H9 (cell line): ENCODE measurements at regions not wholly inside any gene's neighbourhood (a gene's known extent, or its start where the extent isn't known, plus 50 kb on each side); places are given as distances from the start of the nearest gene placed in this dataset.

Experiments
- DNase-seq: peaks from one replicate; pipeline ENCODE4 v3.0.0-alpha.2; 2017
- H2AFZ ChIP-seq: one replicate; pipeline ENCODE4 v1.6.1; 2013; ENCODE audit warnings: mild to moderate bottlenecking, low read length, control low read depth, moderate library complexity
- H2AK5ac ChIP-seq: 2 replicates; pipeline ENCODE4 v1.6.1; 2013; ENCODE audit warnings: low read length, control low read depth, mixed read lengths; ENCODE audit not compliant: insufficient read length
- H2BK120ac ChIP-seq: one replicate; pipeline ENCODE4 v1.6.1; 2013; ENCODE audit warnings: low read depth, mild to moderate bottlenecking, low read length, control low read depth, inconsistent platforms; ENCODE audit not compliant: poor library complexity, severe bottlenecking
- H2BK12ac ChIP-seq: 2 replicates; pipeline ENCODE4 v1.6.1; 2013; ENCODE audit warnings: low read length, control low read depth, mixed read lengths, low read depth; ENCODE audit not compliant: insufficient read length
- H2BK15ac ChIP-seq: 2 replicates; pipeline ENCODE4 v1.6.1; 2013; ENCODE audit warnings: low read depth, low read length, control low read depth
- H2BK20ac ChIP-seq: one replicate; pipeline ENCODE4 v1.6.1; 2013; ENCODE audit warnings: low read depth, mild to moderate bottlenecking, low read length, control low read depth, inconsistent platforms; ENCODE audit not compliant: poor library complexity, severe bottlenecking
- H2BK5ac ChIP-seq: 2 replicates; pipeline ENCODE4 v1.6.1; 2013; ENCODE audit warnings: low read length, control low read depth, mixed read lengths; ENCODE audit not compliant: insufficient read length
- H3K14ac ChIP-seq: 2 replicates; pipeline ENCODE4 v1.6.1; 2013; ENCODE audit warnings: low read length, control low read depth; ENCODE audit not compliant: insufficient read depth
- H3K18ac ChIP-seq: 2 replicates; pipeline ENCODE4 v1.6.1; 2013; ENCODE audit warnings: low read depth, mild to moderate bottlenecking, mixed read lengths, low read length, control low read depth; ENCODE audit not compliant: insufficient read length
- H3K23ac ChIP-seq: 2 replicates; pipeline ENCODE4 v1.6.1; 2013; ENCODE audit warnings: low read length, control low read depth, mixed read lengths, low read depth; ENCODE audit not compliant: insufficient read length
- H3K23me2 ChIP-seq: 2 replicates; pipeline ENCODE4 v1.6.1; 2013; ENCODE audit warnings: low read depth, mild to moderate bottlenecking, mixed read lengths, low read length, control low read depth; ENCODE audit not compliant: insufficient read length, poor library complexity, severe bottlenecking
- H3K27ac ChIP-seq: 2 replicates; pipeline ENCODE4 v1.5.1; 2013; ENCODE audit warnings: low read length, control low read depth, mixed read lengths, low read depth; ENCODE audit not compliant: insufficient read length
- H3K27me3 ChIP-seq: 2 replicates; pipeline ENCODE4 v1.6.1; 2013; ENCODE audit warnings: low read length, control low read depth, inconsistent platforms; ENCODE audit not compliant: insufficient read depth
- H3K4ac ChIP-seq: 2 replicates; pipeline ENCODE4 v1.6.1; 2013; ENCODE audit warnings: low read depth, mild to moderate bottlenecking, control low read depth, inconsistent platforms, low read length, moderate library complexity
- H3K4me1 ChIP-seq: 2 replicates; pipeline ENCODE4 v1.6.1; 2013; ENCODE audit warnings: low read length, control low read depth, inconsistent platforms; ENCODE audit not compliant: insufficient read depth
- H3K4me2 ChIP-seq: 2 replicates; pipeline ENCODE4 v1.6.1; 2013; ENCODE audit warnings: low read length, control low read depth, mixed read lengths; ENCODE audit not compliant: insufficient read length, insufficient read depth
- H3K56ac ChIP-seq: 2 replicates; pipeline ENCODE4 v1.6.1; 2013; ENCODE audit warnings: low read depth, mild to moderate bottlenecking, mixed read lengths, low read length, control low read depth; ENCODE audit not compliant: insufficient read length
- H3K79me1 ChIP-seq: 2 replicates; pipeline ENCODE4 v1.6.1; 2013; ENCODE audit warnings: low read depth, mild to moderate bottlenecking, moderate library complexity, low read length, control low read depth, inconsistent platforms; ENCODE audit not compliant: insufficient read depth, poor library complexity, severe bottlenecking
- H3K79me2 ChIP-seq: 2 replicates; pipeline ENCODE4 v1.6.1; 2013; ENCODE audit warnings: low read length, control low read depth, inconsistent platforms; ENCODE audit not compliant: insufficient read depth
- H3K9ac ChIP-seq: 2 replicates; pipeline ENCODE4 v1.6.1; 2013; ENCODE audit warnings: low read length, control low read depth, mixed read lengths; ENCODE audit not compliant: insufficient read length; ENCODE audit errors: extremely low read depth
- H3K9me3 ChIP-seq: one replicate; pipeline ENCODE4 v1.6.1; 2013; ENCODE audit warnings: low read depth, low read length, inconsistent platforms; ENCODE audit not compliant: control insufficient read depth
- H3T11ph ChIP-seq: one replicate; pipeline ENCODE4 v1.6.1; 2013; ENCODE audit warnings: mild to moderate bottlenecking, low read length, control low read depth, inconsistent platforms
- H4K20me1 ChIP-seq: one replicate; pipeline ENCODE4 v1.6.1; 2013; ENCODE audit not compliant: control insufficient read depth, insufficient read length, insufficient read depth
- H4K5ac ChIP-seq: 2 replicates; pipeline ENCODE4 v1.6.1; 2013; ENCODE audit warnings: low read depth, mild to moderate bottlenecking, mixed read lengths, low read length, control low read depth; ENCODE audit not compliant: insufficient read length
- H4K8ac ChIP-seq: replicated peaks from 2 replicates; pipeline ENCODE4 v1.6.1; 2013; ENCODE audit warnings: low read length, control low read depth, mixed read lengths, low read depth; ENCODE audit not compliant: insufficient read length
- H4K91ac ChIP-seq: 2 replicates; pipeline ENCODE4 v1.6.1; 2013; ENCODE audit warnings: low read depth, mild to moderate bottlenecking, moderate library complexity, mixed read lengths, low read length, control low read depth; ENCODE audit not compliant: insufficient read length
- H3K27ac Mint-ChIP-seq, 3 experiments: 2 replicates in 2 of 3; 3 replicates in 1 of 3; pipeline ENCODE4 v1.8.0; 2020 to 2021; ENCODE audit warnings: mixed read lengths in 3 of 3, mild to moderate bottlenecking in 1 of 3, moderate library complexity in 1 of 3
- H3K27me3 Mint-ChIP-seq: 2 replicates; pipeline ENCODE4 v1.8.0; 2021; ENCODE audit warnings: low read depth, mild to moderate bottlenecking, moderate library complexity, mixed read lengths
- H3K36me3 Mint-ChIP-seq, 3 experiments: 2 replicates in 2 of 3; 3 replicates in 1 of 3; pipeline ENCODE4 v1.8.0; 2020 to 2021; ENCODE audit warnings: low read depth in 3 of 3, mixed read lengths in 3 of 3; ENCODE audit not compliant: insufficient read depth in 1 of 3
- H3K4me1 Mint-ChIP-seq, 2 experiments: 2 replicates each; pipeline ENCODE4 v1.8.0; 2020; ENCODE audit warnings: mixed read lengths in 2 of 2
- H3K4me3 Mint-ChIP-seq, 2 experiments: 2 replicates in 1 of 2; 3 replicates in 1 of 2; pipeline ENCODE4 v1.8.0; 2020 to 2021; ENCODE audit warnings: mild to moderate bottlenecking in 2 of 2, mixed read lengths in 2 of 2, moderate library complexity in 1 of 2
- H3K9me3 Mint-ChIP-seq, 2 experiments: 2 replicates in 1 of 2; 3 replicates in 1 of 2; pipeline ENCODE4 v1.8.0; 2020; ENCODE audit warnings: mild to moderate bottlenecking in 2 of 2, mixed read lengths in 2 of 2, moderate library complexity in 1 of 2
- WGBS: extraction: QIAGEN DNeasy Blood & Tissue Kit; methylation state at CpG from one replicate; pipeline ENCODE4 v1.1.7; 2013; ENCODE audit warnings: missing lambda C conversion rate, low lambda C conversion rate, mixed read lengths; ENCODE audit not compliant: insufficient read length; ENCODE audit errors: extremely low coverage; 5-methylcytosine and 5-hydroxymethylcytosine counted together
- TF ChIP-seq, protein P1 (sequence below): fragments of 200-600 bp; sonication (generic); conservative IDR thresholded peaks from 3 replicates; pipeline ENCODE4 v1.8.0; 2021; ENCODE audit warnings: antibody characterized with exemption, mild to moderate bottlenecking

DNA sequence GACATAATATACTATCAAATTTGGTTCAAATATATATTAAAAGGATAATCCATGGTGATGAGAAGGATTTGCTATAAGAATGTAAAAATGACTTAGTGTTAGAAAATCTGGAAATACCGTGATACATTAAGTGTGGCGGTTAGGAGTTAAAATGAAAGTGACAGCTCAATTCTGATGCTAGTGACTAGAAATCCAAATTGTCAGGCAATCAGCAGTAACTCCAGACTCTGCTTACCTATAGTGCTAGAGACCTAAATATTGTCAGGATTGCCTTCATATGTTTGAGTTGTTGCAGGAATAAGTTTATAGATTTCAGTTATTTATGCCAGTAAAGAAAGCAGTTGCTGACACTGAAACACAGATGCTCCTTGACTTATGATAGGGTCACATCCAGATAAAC is 737.4 kb downstream of the MRPL39 start:
- Histone ChIP-seq H3K23me2 (no peaks in the 10 kb centered on the region), H4K8ac (no peak overlapping the region), H2BK20ac (no peak overlapping the region), H3K23ac (no peak overlapping the region), H3T11ph (no peak overlapping the region), H4K91ac (no peak overlapping the region), H2AFZ (no peak overlapping the region), H3K27ac (no peak overlapping the region), H2BK5ac (no peak overlapping the region), H2AK5ac (no peak overlapping the region), H3K9ac (no peak overlapping the region), H2BK120ac (no peak overlapping the region), H3K14ac (no peak overlapping the region), H3K4me1 (no peaks in the 10 kb centered on the region), H4K5ac (no peak overlapping the region), H3K79me1 (no peaks in the 10 kb centered on the region), H2BK12ac (no peak overlapping the region), H3K27me3 (no peaks in the 10 kb centered on the region), H3K9me3 (no peaks in the 10 kb centered on the region), H4K20me1 (no peaks in the 10 kb centered on the region), H2BK15ac (no peak overlapping the region), H3K18ac (no peak overlapping the region), H3K4ac (no peak overlapping the region), H3K56ac (no peak overlapping the region), H3K4me2 (no peak overlapping the region), H3K79me2 (no peaks in the 10 kb centered on the region)
- Mint-ChIP-seq H3K4me3 (no peak overlapping the region), H3K27ac (no peak overlapping the region), H3K36me3 (peaks cover 0 to 4% (median 0%) of the 10 kb centered on the region in 3 experiments; a peak in 1 of 7 replicates), H3K9me3 (peaks cover 58 to 61% of the 10 kb centered on the region in 2 experiments), H3K4me1 (no peaks in the 10 kb centered on the region), H3K27me3 (no peaks in the 10 kb centered on the region)
- no peak for DNase-seq
- TF ChIP-seq, protein P1, sequence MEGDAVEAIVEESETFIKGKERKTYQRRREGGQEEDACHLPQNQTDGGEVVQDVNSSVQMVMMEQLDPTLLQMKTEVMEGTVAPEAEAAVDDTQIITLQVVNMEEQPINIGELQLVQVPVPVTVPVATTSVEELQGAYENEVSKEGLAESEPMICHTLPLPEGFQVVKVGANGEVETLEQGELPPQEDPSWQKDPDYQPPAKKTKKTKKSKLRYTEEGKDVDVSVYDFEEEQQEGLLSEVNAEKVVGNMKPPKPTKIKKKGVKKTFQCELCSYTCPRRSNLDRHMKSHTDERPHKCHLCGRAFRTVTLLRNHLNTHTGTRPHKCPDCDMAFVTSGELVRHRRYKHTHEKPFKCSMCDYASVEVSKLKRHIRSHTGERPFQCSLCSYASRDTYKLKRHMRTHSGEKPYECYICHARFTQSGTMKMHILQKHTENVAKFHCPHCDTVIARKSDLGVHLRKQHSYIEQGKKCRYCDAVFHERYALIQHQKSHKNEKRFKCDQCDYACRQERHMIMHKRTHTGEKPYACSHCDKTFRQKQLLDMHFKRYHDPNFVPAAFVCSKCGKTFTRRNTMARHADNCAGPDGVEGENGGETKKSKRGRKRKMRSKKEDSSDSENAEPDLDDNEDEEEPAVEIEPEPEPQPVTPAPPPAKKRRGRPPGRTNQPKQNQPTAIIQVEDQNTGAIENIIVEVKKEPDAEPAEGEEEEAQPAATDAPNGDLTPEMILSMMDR, result no peak
- no CpG with 5 or more reads among the region's 2 CpGs for WGBS
